ENCODE measurements at regions not wholly inside any gene's neighbourhood (a gene's known extent, or its start where the extent isn't known, plus 50 kb on each side); places are given as distances from the start of the nearest gene placed in this dataset.

DNA sequence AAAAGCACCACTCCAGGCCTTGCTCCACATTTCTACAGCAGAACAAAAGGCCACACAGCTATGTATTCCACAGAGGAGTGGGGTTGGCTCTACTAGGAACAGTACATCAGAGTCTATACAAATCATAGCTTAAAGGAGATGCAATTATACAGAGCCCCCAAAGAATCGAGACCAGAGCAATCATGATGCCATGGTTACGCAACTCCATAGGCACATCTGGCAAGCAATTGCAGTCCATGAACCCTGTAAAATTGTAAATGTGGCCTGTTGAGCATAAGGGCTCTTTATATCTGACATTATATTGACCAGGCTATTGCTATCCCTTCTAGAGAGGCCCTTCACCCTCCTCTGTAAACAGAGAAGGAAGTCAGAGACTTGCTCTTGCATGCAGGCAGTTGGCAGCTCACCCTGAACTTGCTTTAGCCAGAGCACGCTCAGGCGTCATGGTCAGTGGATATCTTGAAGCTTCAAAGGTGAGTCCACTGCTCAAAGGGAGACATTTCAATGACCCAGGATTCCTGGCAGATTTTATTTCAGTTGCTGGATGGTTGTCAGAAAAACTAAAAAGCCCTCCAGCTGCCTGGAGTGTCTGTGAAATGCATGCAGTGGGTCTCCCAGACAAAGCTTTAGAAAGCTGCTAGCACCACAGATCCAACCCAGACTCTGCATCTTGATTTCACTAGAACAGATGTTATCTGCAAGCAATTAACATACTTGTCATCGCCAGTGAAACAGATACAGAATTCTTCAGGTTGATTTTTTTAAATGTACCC is 357.2 kb downstream of the CENPW start:
- no peak for ATAC-seq (replicated peaks in 1 of 4)
- no peaks in the 10 kb centered on the region for H3K27me3 ChIP-seq (replicated peaks in 1 of 2; ENCODE audit: control insufficient read depth in 2 of 2, extremely low read depth in 1 of 2, insufficient read depth in 2 of 2, low read length in 1 of 2)
- WGBS (ENCODE audit: insufficient coverage): 88% methylated on average over 2 of the region's 5 CpGs

DNA sequence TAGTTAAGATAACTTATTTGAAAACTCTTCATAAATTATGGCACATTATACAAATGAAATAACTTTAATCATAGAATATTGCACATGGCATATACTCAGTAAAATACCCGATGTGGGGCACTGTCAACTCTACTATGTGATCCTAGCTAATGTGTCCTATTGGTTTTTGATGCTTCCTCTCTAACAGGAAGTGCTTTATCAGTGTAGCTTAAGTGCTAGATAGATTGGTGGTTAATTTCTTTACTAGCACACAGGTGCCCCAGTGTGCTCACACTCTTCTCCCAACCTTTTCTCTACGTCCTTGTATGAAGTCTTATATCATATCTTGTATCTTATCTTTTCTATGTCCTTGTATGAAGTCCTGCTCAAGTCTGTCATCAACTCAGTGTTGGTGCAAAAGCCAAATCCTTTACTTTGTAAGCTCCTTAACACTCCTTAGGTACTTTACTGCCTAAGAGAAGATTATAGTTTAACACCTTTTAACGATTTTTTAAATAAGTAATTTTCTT is 358.9 kb downstream of the CENPW start:
- Mint-ChIP-seq H3K4me3 (no peak overlapping the region), H3K9me3 (peaks cover 0 to 4% (median 0%) of the 10 kb centered on the region in 3 donors), H3K36me3 (no peaks in the 10 kb centered on the region), H3K27me3 (no peaks in the 10 kb centered on the region), H3K4me1 (no peaks in the 10 kb centered on the region), H3K27ac (no peak overlapping the region)
- WGBS (ENCODE audit: insufficient coverage): no CpG with 5 or more reads among the region's 3 CpGs
- no peaks in the 10 kb centered on the region for H3K27me3 ChIP-seq (replicated peaks in 1 of 2; ENCODE audit: control insufficient read depth in 2 of 2, extremely low read depth in 1 of 2, insufficient read depth in 2 of 2, low read length in 1 of 2)
- H3K4me3 ChIP-seq (ENCODE audit: control insufficient read depth in 1 of 2, extremely low read depth in 1 of 2, low read length in 1 of 2): no peak overlapping the region
- no peaks in the 10 kb centered on the region for H3K36me3 ChIP-seq (ENCODE audit: control insufficient read depth in 2 of 2, extremely low read depth in 1 of 2, insufficient read depth in 1 of 2, low read length in 1 of 2)
- CTCF ChIA-PET: no interaction called here
- H3K9me3 ChIP-seq: no peaks in the 10 kb centered on the region
- ATAC-seq (replicated peaks in 1 of 4) (no peak), DNase-seq (no peak)
- POLR2A ChIA-PET: no interaction called here
- no peak overlapping the region for H3K27ac ChIP-seq (ENCODE audit: low read length)
- H3K4me1 ChIP-seq (ENCODE audit: control insufficient read depth in 1 of 2, extremely low read depth in 1 of 2, insufficient read depth in 2 of 2, low read length in 2 of 2): no peaks in the 10 kb centered on the region

More for the DNA sequence above, 357.2 kb downstream of the CENPW start:
- POLR2A ChIA-PET: no interaction called here
- DNase-seq: no peak
- Histone ChIP-seq H3K9me3 (no peaks in the 10 kb centered on the region), H3K36me3 (ENCODE audit: control insufficient read depth in 2 of 2, extremely low read depth in 1 of 2, insufficient read depth in 1 of 2, low read length in 1 of 2) (no peaks in the 10 kb centered on the region), H3K27ac (ENCODE audit: low read length) (no peak overlapping the region), H3K4me1 (ENCODE audit: control insufficient read depth in 1 of 2, extremely low read depth in 1 of 2, insufficient read depth in 2 of 2, low read length in 2 of 2) (no peaks in the 10 kb centered on the region), H3K4me3 (ENCODE audit: control insufficient read depth in 1 of 2, extremely low read depth in 1 of 2, low read length in 1 of 2) (no peak overlapping the region)
- no peaks in the 10 kb centered on the region for H3K36me3 Mint-ChIP-seq
- H3K9me3 Mint-ChIP-seq: peaks cover 0 to 4% (median under 1%) of the 10 kb centered on the region in 3 donors
- CTCF ChIA-PET: interaction anchor here in 1 of 2 donors (0.6 kb wide), 1 partner anchor 21 kb away, joined by 3 read pairs; no protein-coding TSS in a partner anchor
- H3K27me3 Mint-ChIP-seq: no peaks in the 10 kb centered on the region
- no peak overlapping the region for H3K27ac Mint-ChIP-seq
- no peak overlapping the region for H3K4me3 Mint-ChIP-seq
- no peaks in the 10 kb centered on the region for H3K4me1 Mint-ChIP-seq

DNA sequence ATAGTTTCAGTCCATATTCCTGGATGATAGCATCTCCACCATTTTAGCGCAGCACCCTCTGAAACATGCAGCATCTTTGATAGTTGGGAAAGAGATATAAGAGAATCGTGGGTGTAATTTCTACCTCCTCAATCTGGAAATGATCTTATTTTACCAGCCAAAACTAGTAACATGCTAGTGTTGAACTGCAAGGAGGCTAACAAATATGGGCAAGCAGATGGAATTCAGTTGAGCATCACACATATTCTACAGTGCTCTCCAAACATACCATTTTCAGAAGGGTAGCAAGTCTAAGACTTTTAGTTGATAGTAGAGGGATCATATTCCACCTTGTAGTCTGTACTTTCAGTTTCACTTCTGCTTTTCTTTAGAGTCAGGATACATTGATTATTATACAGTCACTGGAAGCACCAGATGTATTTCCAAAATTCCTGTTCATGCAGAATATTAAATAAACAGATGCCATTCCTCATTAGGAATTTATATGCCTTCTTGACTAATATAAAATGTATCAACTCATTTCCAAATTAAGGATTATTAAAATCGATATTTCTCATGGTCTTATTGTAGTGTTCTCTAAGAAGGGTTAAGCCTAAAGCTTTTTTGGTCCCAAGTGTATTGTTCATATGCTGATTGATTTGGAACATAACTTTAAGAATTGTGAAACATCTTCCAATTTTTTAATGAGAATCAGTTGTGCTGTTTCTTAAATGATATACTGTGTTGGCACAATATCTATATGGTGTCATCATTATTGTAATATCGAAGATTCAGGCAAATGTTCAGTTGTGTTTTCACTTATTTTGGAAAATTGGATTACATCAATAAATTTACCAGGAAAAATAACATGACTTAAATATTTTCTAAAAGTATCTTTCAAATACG is 362.0 kb downstream of the CENPW start:
- H3K4me1 ChIP-seq (ENCODE audit: control insufficient read depth in 1 of 2, extremely low read depth in 1 of 2, insufficient read depth in 2 of 2, low read length in 2 of 2): no peaks in the 10 kb centered on the region
- Mint-ChIP-seq H3K27ac (no peak overlapping the region), H3K4me1 (no peaks in the 10 kb centered on the region), H3K4me3 (no peak overlapping the region), H3K36me3 (no peaks in the 10 kb centered on the region), H3K27me3 (no peaks in the 10 kb centered on the region), H3K9me3 (no peaks in the 10 kb centered on the region)
- no peaks in the 10 kb centered on the region for H3K9me3 ChIP-seq
- H3K27ac ChIP-seq (ENCODE audit: low read length): no peak overlapping the region
- H3K36me3 ChIP-seq (ENCODE audit: control insufficient read depth in 2 of 2, extremely low read depth in 1 of 2, insufficient read depth in 1 of 2, low read length in 1 of 2): no peaks in the 10 kb centered on the region
- DNase-seq: no peak
- POLR2A ChIA-PET: no interaction called here
- no CpG with 5 or more reads among the region's 5 CpGs for WGBS (ENCODE audit: insufficient coverage)
- H3K4me3 ChIP-seq (ENCODE audit: control insufficient read depth in 1 of 2, extremely low read depth in 1 of 2, low read length in 1 of 2): no peak overlapping the region
- no peaks in the 10 kb centered on the region for H3K27me3 ChIP-seq (replicated peaks in 1 of 2; ENCODE audit: control insufficient read depth in 2 of 2, extremely low read depth in 1 of 2, insufficient read depth in 2 of 2, low read length in 1 of 2)
- ATAC-seq (replicated peaks in 1 of 4): no peak
- CTCF ChIA-PET: no interaction called here

DNA sequence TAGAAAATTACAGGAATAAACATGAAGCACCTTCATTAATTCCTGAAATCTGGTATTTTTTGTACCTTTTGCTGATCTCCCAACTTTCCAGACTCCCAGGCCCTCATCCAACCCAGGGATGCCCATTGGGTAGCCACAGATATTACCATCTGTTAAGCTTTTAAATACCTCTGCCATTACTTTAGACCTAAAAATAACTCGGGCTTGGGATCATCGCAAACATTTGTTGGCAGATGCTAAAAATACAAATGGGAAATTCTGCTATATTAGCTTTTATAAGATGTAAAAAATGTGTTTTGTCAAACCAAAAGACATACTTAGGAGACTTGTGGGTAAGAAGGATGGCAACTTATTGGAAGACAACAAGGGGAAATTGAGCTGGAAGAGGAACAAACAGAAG is 376.1 kb downstream of the CENPW start:
- no peaks in the 10 kb centered on the region for H3K27me3 Mint-ChIP-seq
- no peaks in the 10 kb centered on the region for H3K36me3 Mint-ChIP-seq
- Histone ChIP-seq H3K36me3 (ENCODE audit: control insufficient read depth in 2 of 2, extremely low read depth in 1 of 2, insufficient read depth in 1 of 2, low read length in 1 of 2) (no peaks in the 10 kb centered on the region), H3K27me3 (replicated peaks in 1 of 2; ENCODE audit: control insufficient read depth in 2 of 2, extremely low read depth in 1 of 2, insufficient read depth in 2 of 2, low read length in 1 of 2) (no peaks in the 10 kb centered on the region), H3K4me1 (ENCODE audit: control insufficient read depth in 1 of 2, extremely low read depth in 1 of 2, insufficient read depth in 2 of 2, low read length in 2 of 2) (no peaks in the 10 kb centered on the region), H3K9me3 (no peaks in the 10 kb centered on the region), H3K4me3 (ENCODE audit: control insufficient read depth in 1 of 2, extremely low read depth in 1 of 2, low read length in 1 of 2) (no peak overlapping the region), H3K27ac (ENCODE audit: low read length) (no peak overlapping the region)
- ATAC-seq (replicated peaks in 1 of 4) (no peak), DNase-seq (no peak)
- H3K27ac Mint-ChIP-seq: no peak overlapping the region
- ChIA-PET CTCF (no interaction called here), POLR2A (no interaction called here)
- no peaks in the 10 kb centered on the region for H3K4me1 Mint-ChIP-seq
- no peaks in the 10 kb centered on the region for H3K9me3 Mint-ChIP-seq
- WGBS (ENCODE audit: insufficient coverage): no CpG with 5 or more reads among the region's 2 CpGs
- no peak overlapping the region for H3K4me3 Mint-ChIP-seq

DNA sequence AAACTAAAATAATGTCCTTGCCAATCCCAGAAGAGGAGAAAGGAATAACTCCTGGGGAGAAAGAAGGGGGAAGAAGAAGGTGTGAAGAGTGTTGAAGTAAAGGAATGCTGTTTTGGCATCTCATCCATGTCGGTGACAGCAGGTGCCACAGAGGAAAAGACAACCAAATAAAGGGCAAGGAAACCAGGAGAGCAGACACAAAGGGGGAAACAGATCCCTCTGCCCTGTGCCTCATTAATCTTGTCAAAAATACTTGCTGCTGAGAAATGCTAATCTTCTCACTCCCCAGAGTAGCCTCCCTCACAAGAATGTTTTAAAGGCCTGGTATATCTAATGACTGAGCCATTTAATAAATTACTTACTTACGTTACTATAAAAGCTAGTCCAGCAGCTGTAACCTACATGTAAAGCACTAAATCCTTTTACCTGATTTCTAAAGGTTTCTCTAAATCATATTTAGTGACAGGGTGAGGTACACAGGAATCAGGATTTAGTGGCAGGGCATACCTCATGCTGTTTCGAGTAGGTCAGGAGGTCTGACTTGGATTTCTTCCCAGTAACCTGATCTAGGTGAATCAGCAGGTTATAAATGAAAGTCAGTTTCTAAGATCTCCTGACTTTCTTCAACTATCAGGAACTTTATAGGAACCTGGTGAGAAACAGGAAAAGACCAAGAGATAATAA is 377.1 kb downstream of the CENPW start:
- no peak for DNase-seq
- CTCF ChIA-PET: no interaction called here
- no peaks in the 10 kb centered on the region for H3K27me3 Mint-ChIP-seq
- no peaks in the 10 kb centered on the region for H3K4me1 Mint-ChIP-seq
- H3K27me3 ChIP-seq (replicated peaks in 1 of 2; ENCODE audit: control insufficient read depth in 2 of 2, extremely low read depth in 1 of 2, insufficient read depth in 2 of 2, low read length in 1 of 2): no peaks in the 10 kb centered on the region
- no peak overlapping the region for H3K27ac Mint-ChIP-seq
- H3K4me3 Mint-ChIP-seq: no peak overlapping the region
- no peaks in the 10 kb centered on the region for H3K36me3 ChIP-seq (ENCODE audit: control insufficient read depth in 2 of 2, extremely low read depth in 1 of 2, insufficient read depth in 1 of 2, low read length in 1 of 2)
- H3K36me3 Mint-ChIP-seq: no peaks in the 10 kb centered on the region
- no peak for ATAC-seq (replicated peaks in 1 of 4)
- no peak overlapping the region for H3K4me3 ChIP-seq (ENCODE audit: control insufficient read depth in 1 of 2, extremely low read depth in 1 of 2, low read length in 1 of 2)
- H3K9me3 ChIP-seq: no peaks in the 10 kb centered on the region
- H3K9me3 Mint-ChIP-seq: no peaks in the 10 kb centered on the region
- POLR2A ChIA-PET: no interaction called here
- no CpG with 5 or more reads among the region's 3 CpGs for WGBS (ENCODE audit: insufficient coverage)
- H3K4me1 ChIP-seq (ENCODE audit: control insufficient read depth in 1 of 2, extremely low read depth in 1 of 2, insufficient read depth in 2 of 2, low read length in 2 of 2): no peaks in the 10 kb centered on the region
- no peak overlapping the region for H3K27ac ChIP-seq (ENCODE audit: low read length)

DNA sequence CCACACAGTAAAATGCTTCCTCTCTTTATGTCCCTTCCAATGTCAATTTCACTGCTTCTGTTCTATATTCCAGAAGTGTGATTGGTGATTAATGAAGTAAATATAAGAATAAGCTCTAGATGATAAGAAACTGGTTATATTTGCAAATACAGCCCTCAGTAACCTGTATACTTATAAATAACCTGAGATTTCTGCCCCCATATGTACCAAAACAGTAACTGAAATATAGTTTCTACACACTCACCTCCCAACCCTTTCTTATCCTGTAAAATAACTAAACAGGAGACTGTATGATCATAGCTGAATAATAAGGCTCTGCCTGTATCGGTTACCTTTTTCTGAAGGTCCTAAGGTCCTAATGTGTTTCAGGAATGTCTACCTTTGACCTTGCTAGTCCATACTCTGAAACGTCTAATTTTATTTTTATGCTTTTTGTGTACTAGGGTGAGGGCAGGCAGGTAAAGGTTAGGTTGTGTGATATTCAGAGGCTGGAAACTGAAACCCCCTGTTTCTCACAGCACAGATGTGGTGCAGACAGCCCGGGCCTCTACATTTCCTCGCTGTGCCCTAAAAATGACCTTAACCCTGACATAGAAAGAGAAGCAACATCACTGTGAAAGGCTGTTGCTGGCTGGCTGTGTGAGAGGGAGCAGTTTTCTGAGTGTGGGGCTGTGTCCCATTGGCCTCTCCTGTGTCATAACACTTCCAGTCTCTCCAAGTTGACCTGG is 378.8 kb downstream of the CENPW start:
- Mint-ChIP-seq H3K4me3 (no peak overlapping the region), H3K9me3 (no peaks in the 10 kb centered on the region), H3K27ac (no peak overlapping the region), H3K36me3 (no peaks in the 10 kb centered on the region), H3K4me1 (no peaks in the 10 kb centered on the region), H3K27me3 (no peaks in the 10 kb centered on the region)
- DNase-seq (no peak), ATAC-seq (replicated peaks in 1 of 4) (no peak)
- H3K9me3 ChIP-seq: no peaks in the 10 kb centered on the region
- H3K36me3 ChIP-seq (ENCODE audit: control insufficient read depth in 2 of 2, extremely low read depth in 1 of 2, insufficient read depth in 1 of 2, low read length in 1 of 2): no peaks in the 10 kb centered on the region
- no peak overlapping the region for H3K27ac ChIP-seq (ENCODE audit: low read length)
- POLR2A ChIA-PET: no interaction called here
- H3K27me3 ChIP-seq (replicated peaks in 1 of 2; ENCODE audit: control insufficient read depth in 2 of 2, extremely low read depth in 1 of 2, insufficient read depth in 2 of 2, low read length in 1 of 2): no peaks in the 10 kb centered on the region
- CTCF ChIA-PET: interaction anchor here in 1 of 2 donors (0.6 kb wide), 1 partner anchor 21 kb away, joined by 3 read pairs; no protein-coding TSS in a partner anchor
- no peak overlapping the region for H3K4me3 ChIP-seq (ENCODE audit: control insufficient read depth in 1 of 2, extremely low read depth in 1 of 2, low read length in 1 of 2)
- no CpG with 5 or more reads among the region's 4 CpGs for WGBS (ENCODE audit: insufficient coverage)
- no peaks in the 10 kb centered on the region for H3K4me1 ChIP-seq (ENCODE audit: control insufficient read depth in 1 of 2, extremely low read depth in 1 of 2, insufficient read depth in 2 of 2, low read length in 2 of 2)
